Activated CD4-positive, CD25-positive, alpha-beta regulatory T cell treated with anti-CD3 and anti-CD28 coated beads, Interleukin-2, amount 50 U/mL, for 24 hours (primary cell): ENCODE measurements at regions not wholly inside any gene's neighbourhood (a gene's known extent, or its start where the extent isn't known, plus 50 kb on each side); places are given as distances from the start of the nearest gene placed in this dataset.
"Not testable (repeated sequence)": the region's sequence is repeated elsewhere in the genome, so short reads cannot be mapped to it uniquely, and the experiment has no call there.

Experiments
- ATAC-seq, 2 donors: fragments of 150-1000 bp; cut with Tn5 transposase; one replicate each; pipeline ENCODE4 v1.10.0; 2021; ENCODE audit warnings: mild to moderate bottlenecking in 1 of 2, moderate library complexity in 1 of 2

DNA sequence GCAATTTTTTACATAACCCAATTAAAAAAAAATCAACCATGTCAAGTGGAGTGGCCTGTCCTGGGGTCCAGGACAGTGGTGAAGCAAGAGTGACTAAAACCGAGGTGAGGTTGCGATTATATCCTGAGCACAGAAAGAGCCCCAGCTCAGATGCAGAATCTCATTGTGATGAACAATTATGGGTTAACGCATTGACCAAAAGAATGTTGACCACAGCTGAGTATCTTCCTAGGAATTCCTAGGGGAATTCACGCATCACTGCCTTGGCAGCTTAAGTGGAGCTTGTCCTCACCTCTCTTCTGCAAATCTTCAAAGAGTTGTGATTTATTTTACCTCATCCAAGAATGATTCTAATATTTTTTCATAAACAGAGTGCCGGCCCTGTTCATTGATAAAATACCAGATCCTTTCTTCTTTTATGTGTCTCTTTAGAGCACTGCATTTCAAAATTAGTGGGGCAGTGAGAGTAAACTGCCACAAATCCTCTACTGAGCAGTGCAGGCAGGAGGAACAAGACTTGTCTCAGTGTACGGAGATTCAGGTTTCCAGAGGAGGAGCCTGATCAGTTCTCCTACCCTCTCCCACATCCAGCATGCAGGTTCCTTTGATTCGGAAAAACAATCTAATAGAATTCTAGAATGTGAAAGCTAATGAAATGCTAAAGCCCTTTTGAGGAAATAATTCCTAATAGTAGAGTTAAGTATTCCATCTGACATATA lies 60.1 kb upstream of the ZNF184 start:
- ATAC-seq: no peak

DNA sequence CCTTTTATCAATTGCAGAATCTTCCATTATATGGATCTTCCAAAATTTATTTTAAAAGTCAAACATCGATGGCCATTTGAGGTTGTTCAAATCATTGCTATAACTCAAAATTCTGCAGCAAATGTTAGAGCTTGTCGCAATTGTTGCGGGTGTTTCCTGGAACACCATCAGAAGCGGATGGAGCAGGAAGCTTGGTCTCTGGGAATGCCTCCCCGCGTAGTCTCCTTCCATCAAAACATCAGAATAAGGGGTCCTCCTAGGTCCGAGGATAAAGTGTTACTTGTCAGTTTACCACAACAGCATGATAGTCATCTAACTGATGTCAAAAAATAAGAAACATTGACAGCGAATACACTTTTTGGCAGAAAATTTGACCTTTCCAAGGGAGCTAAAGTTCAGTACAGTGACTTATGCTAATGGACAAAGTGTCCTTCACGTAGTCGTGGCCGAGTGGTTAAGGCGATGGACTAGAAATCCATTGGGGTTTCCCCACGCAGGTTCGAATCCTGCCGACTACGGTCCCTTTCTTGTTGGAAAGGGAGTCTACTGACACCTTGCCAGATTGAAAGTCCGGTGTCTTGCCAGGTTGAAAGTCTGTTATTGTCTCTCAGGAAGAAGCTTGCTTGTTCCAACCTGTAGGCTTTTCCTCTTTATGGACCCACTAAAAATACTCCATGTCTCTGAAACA lies 59.0 kb upstream of the ZNF184 start:
- no peak for ATAC-seq

GRCh38 chr6:27529796-27530195 lies 56.9 kb upstream of the ZNF184 start:
- ATAC-seq: not testable (repeated sequence)

DNA sequence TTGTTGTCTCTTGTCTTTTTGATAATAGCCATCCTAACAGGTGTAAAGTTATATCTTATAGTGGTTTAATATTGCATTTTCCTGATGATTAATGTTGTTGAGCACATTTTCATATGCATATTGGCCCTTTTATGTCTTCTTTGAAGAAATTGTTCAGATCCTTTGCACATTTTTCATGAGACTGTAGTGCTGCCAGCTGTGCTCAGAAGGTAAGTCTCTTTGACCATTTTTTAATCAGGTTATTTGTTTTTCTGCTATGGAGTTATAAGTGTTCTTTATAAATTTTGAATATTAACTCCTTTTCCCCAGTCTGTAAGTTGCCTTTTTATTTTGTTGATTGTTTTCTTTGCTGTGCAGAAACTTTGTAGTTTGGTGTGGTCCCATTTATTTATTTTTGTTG lies 55.8 kb upstream of the ZNF184 start:
- no peak for ATAC-seq
